ENCODE measurements at regions not wholly inside any gene's neighbourhood (a gene's known extent, or its start where the extent isn't known, plus 50 kb on each side); places are given as distances from the start of the nearest gene placed in this dataset.
"Not testable (repeated sequence)": the region's sequence is repeated elsewhere in the genome, so short reads cannot be mapped to it uniquely, and the experiment has no call there.

- DNase-seq = no peak
These were observed 933.9 kb downstream of the EPHA7 start for GRCh38 chr6:92485487-92485886.

- peak in 1 of 2 experiments; percentile 22 for DNase-seq
These were observed 939.5 kb downstream of the EPHA7 start for GRCh38 chr6:92479831-92480230.

GRCh38 chr6:92473056-92473455 is 946.3 kb downstream of the EPHA7 start:
- no peak for DNase-seq

- DNase-seq = no peak
These were observed 950.1 kb downstream of the EPHA7 start for GRCh38 chr6:92469186-92469828.

GRCh38 chr6:92468066-92468465 is 951.3 kb downstream of the EPHA7 start:
- DNase-seq = no peak

GRCh38 chr6:92460133-92460532 is 959.2 kb downstream of the EPHA7 start:
- peak; percentile 10 to 31 for DNase-seq

- no peak for DNase-seq
These were observed 959.8 kb downstream of the EPHA7 start for GRCh38 chr6:92459606-92460005.

- DNase-seq = no peak
These were observed 973.3 kb downstream of the EPHA7 start for GRCh38 chr6:92446052-92446451.

- peak; percentile 4 to 6 for DNase-seq
These were observed 985.4 kb downstream of the EPHA7 start for GRCh38 chr6:92433911-92434310.

- no peak for DNase-seq
These were observed 987.9 kb downstream of the EPHA7 start for GRCh38 chr6:92431502-92431901.

GRCh38 chr6:92428448-92428847 is 990.9 kb downstream of the EPHA7 start:
- DNase-seq = no peak

GRCh38 chr6:92427453-92427852 is 991.9 kb downstream of the EPHA7 start:
- no peak for DNase-seq

GRCh38 chr6:92415656-92416055 is 1003.7 kb downstream of the EPHA7 start:
- no peak for DNase-seq

- DNase-seq = no peak
These were observed 1011.0 kb downstream of the EPHA7 start for GRCh38 chr6:92408350-92408749.

GRCh38 chr6:92404281-92404680 is 1015.1 kb downstream of the EPHA7 start:
- DNase-seq = no peak

- DNase-seq = no peak
These were observed 1019.4 kb downstream of the EPHA7 start for GRCh38 chr6:92399911-92400310.

GRCh38 chr6:92388706-92389105 is 1030.7 kb downstream of the EPHA7 start:
- not testable (repeated sequence) for DNase-seq

- no peak for DNase-seq
These were observed 1038.4 kb downstream of the EPHA7 start for GRCh38 chr6:92380803-92381601.

GRCh38 chr6:92377137-92377536 is 1042.2 kb downstream of the EPHA7 start:
- DNase-seq = no peak

- no peak for DNase-seq
These were observed 1042.7 kb downstream of the EPHA7 start for GRCh38 chr6:92376691-92377090.

GRCh38 chr6:92371211-92372208 is 1047.8 kb downstream of the EPHA7 start:
- DNase-seq = no peak

GRCh38 chr6:92369309-92369708 is 1050.0 kb downstream of the EPHA7 start:
- no peak for DNase-seq

GRCh38 chr6:92364948-92365541 is 1054.3 kb downstream of the EPHA7 start:
- DNase-seq = no peak
